TTC549 (cell line): ENCODE measurements at regions not wholly inside any gene's neighbourhood (a gene's known extent, or its start where the extent isn't known, plus 50 kb on each side); places are given as distances from the start of the nearest gene placed in this dataset.

ENCODE experiments used
- FAIRE-seq: peaks from 2 replicates; lab custom pipeline; 2012; peaks lifted over from hg19 to GRCh38; lab: Jason Lieb, UNC

GRCh38 chr10:88083597-88083989 is 220.2 kb downstream of the PTEN start:
- FAIRE-seq, result no peak

GRCh38 chr10:88086187-88086960 is 222.9 kb downstream of the PTEN start:
- FAIRE-seq, result no peak

GRCh38 chr10:88088441-88089340 is 225.3 kb downstream of the PTEN start:
- FAIRE-seq, result no peak

GRCh38 chr10:88089498-88089897 is 226.1 kb downstream of the PTEN start:
- no peak for FAIRE-seq

- FAIRE-seq, result no peak
Observed at GRCh38 chr10:88090568-88091214, 227.3 kb downstream of the PTEN start.

- FAIRE-seq, result no peak
Observed at GRCh38 chr10:88091490-88092061, 228.2 kb downstream of the PTEN start.

GRCh38 chr10:88092265-88092664 is 228.8 kb downstream of the PTEN start:
- FAIRE-seq, result no peak

GRCh38 chr10:88092973-88093372 is 229.5 kb downstream of the PTEN start:
- no peak for FAIRE-seq

GRCh38 chr10:88094795-88095194 is 231.4 kb downstream of the PTEN start:
- FAIRE-seq, result no peak

GRCh38 chr10:88095223-88095721 is 231.8 kb downstream of the PTEN start:
- no peak for FAIRE-seq

GRCh38 chr10:88095778-88096431 is 232.5 kb downstream of the PTEN start:
- FAIRE-seq, result no peak

- no peak for FAIRE-seq
Observed at GRCh38 chr10:88097092-88097516, 233.7 kb downstream of the PTEN start.

- no peak for FAIRE-seq
Observed at GRCh38 chr10:88097536-88097935, 234.1 kb downstream of the PTEN start.

GRCh38 chr10:88100281-88100680 is 236.9 kb downstream of the PTEN start:
- no peak for FAIRE-seq

GRCh38 chr10:88101666-88102065 is 238.2 kb downstream of the PTEN start:
- FAIRE-seq, result no peak

GRCh38 chr10:88103576-88103975 is 240.2 kb downstream of the PTEN start:
- FAIRE-seq, result no peak

- FAIRE-seq, result no peak
Observed at GRCh38 chr10:88104223-88104622, 240.8 kb downstream of the PTEN start.

GRCh38 chr10:88106366-88106765 is 242.9 kb downstream of the PTEN start:
- FAIRE-seq, result no peak

GRCh38 chr10:88107296-88108097 is 244.1 kb downstream of the PTEN start:
- FAIRE-seq, result no peak

GRCh38 chr10:88108115-88108610 is 244.7 kb downstream of the PTEN start:
- FAIRE-seq, result no peak

GRCh38 chr10:88110355-88110754 is 246.9 kb downstream of the PTEN start:
- no peak for FAIRE-seq
